ENCODE measurements at regions not wholly inside any gene's neighbourhood (a gene's known extent, or its start where the extent isn't known, plus 50 kb on each side); places are given as distances from the start of the nearest gene placed in this dataset.

- intact Hi-C loops (cut with DNase I), result no loop called here
- TF ChIP-seq POLR2A (IDR thresholded peaks at IDR 0.05), result no peak
- no peak for TF ChIP-seq CTCF (IDR thresholded peaks at IDR 0.05)
- DNase-seq, result no peak
Observed at GRCh38 chr2:104016801-104017200, 837.1 kb upstream of the POU3F3 start.

GRCh38 chr2:104023306-104023705, 830.6 kb upstream of the POU3F3 start:
- intact Hi-C loops (cut with DNase I), result no loop called here
- no peaks in the 10 kb centered on the region for H3K4me1 ChIP-seq (replicated peaks in 1 of 2)
- no peaks in the 10 kb centered on the region for H3K36me3 ChIP-seq (replicated peaks in 1 of 2)
- WGBS, 4 donors, result 68 to 79% (median 76%) methylated on average over 2 of the region's 2 CpGs
- no peaks in the 10 kb centered on the region for H3K27me3 ChIP-seq
- H3K4me3 ChIP-seq, result no peak overlapping the region
- no peaks in the 10 kb centered on the region for H3K9me3 ChIP-seq (replicated peaks in 1 of 3)
- DNase-seq, result no peak
- TF ChIP-seq POLR2A (IDR thresholded peaks at IDR 0.05) (no peak), CTCF (IDR thresholded peaks at IDR 0.05) (no peak)
- H3K27ac ChIP-seq, result no peak overlapping the region

More at GRCh38 chr2:104016801-104017200, 837.1 kb upstream of the POU3F3 start:
- H3K4me3 ChIP-seq, result no peak overlapping the region
- no peaks in the 10 kb centered on the region for H3K36me3 ChIP-seq (replicated peaks in 1 of 2)
- WGBS, 4 donors, result 55 to 67% (median 57%) methylated on average over 3 of the region's 3 CpGs
- no peaks in the 10 kb centered on the region for H3K9me3 ChIP-seq (replicated peaks in 1 of 3)
- no peak overlapping the region for H3K27ac ChIP-seq
- no peaks in the 10 kb centered on the region for H3K27me3 ChIP-seq
- H3K4me1 ChIP-seq (replicated peaks in 1 of 2), result no peaks in the 10 kb centered on the region

GRCh38 chr2:104023765-104024164, 830.1 kb upstream of the POU3F3 start:
- Histone ChIP-seq H3K4me1 (replicated peaks in 1 of 2) (no peaks in the 10 kb centered on the region), H3K27ac (no peak overlapping the region), H3K27me3 (no peaks in the 10 kb centered on the region), H3K36me3 (replicated peaks in 1 of 2) (no peaks in the 10 kb centered on the region), H3K9me3 (replicated peaks in 1 of 3) (no peaks in the 10 kb centered on the region), H3K4me3 (no peak overlapping the region)
- intact Hi-C loops (cut with DNase I), result no loop called here
- WGBS, 4 donors, result 32 to 46% (median 37%) methylated on average over 8 of the region's 8 CpGs
- DNase-seq, result no peak
- TF ChIP-seq CTCF (IDR thresholded peaks at IDR 0.05) (no peak), POLR2A (IDR thresholded peaks at IDR 0.05) (no peak)

- no peak for DNase-seq
- H3K27me3 ChIP-seq, result no peaks in the 10 kb centered on the region
- no peaks in the 10 kb centered on the region for H3K4me1 ChIP-seq (replicated peaks in 1 of 2)
- TF ChIP-seq POLR2A (IDR thresholded peaks at IDR 0.05) (no peak), CTCF (IDR thresholded peaks at IDR 0.05) (no peak)
- intact Hi-C loops (cut with DNase I), result no loop called here
- 50 to 72% (median 63%) methylated on average over 1 of the region's 1 CpG for WGBS, 4 donors
- H3K9me3 ChIP-seq (replicated peaks in 1 of 3), result no peaks in the 10 kb centered on the region
- H3K36me3 ChIP-seq (replicated peaks in 1 of 2), result no peaks in the 10 kb centered on the region
- H3K27ac ChIP-seq, result no peak overlapping the region
- H3K4me3 ChIP-seq, result no peak overlapping the region
Observed at GRCh38 chr2:104025295-104025694, 828.6 kb upstream of the POU3F3 start.
